ENCODE measurements at regions not wholly inside any gene's neighbourhood (a gene's known extent, or its start where the extent isn't known, plus 50 kb on each side); places are given as distances from the start of the nearest gene placed in this dataset.

DNA sequence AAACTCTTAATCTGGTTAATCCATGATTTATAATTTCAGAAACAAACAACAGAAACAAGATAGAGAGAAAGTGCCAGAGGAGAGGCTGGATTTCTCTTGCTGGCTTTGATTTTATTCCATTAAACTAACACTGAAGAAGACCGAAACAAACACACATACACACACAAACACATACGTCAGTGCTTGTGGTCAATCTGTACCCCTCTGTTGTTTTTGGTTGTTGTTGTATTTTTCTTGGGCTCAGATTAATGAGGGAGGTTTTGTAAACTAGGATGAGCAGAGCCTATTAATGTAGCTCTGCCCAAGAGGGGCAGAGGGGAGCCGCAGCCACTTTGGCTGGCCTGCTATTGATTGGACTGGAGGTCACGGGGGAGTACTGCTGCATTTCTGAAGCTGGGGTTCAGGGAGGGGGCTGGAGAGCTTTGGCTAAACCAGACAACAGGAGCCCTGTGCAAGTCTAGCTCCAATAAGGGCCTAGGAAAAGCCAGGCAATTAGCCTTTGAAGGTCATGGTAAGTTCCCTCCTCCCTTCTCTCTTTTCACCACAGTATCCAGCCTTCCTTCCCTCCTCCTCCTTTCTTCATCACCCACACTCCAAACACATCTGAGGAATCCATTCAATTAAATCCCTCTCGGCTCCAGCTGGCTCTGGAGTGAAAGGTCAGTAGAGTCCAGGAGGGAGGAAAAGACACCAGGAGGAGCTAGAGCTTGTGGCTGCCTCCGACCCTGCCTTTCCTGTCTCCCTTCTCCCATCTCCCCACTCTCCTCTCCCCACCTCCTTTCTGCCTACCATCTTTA is 344.1 kb upstream of the LMO3 start:
- H3K4me3 Mint-ChIP-seq (ENCODE audit: unreplicated experiment): no peak overlapping the region
- TF ChIP-seq, protein P1, sequence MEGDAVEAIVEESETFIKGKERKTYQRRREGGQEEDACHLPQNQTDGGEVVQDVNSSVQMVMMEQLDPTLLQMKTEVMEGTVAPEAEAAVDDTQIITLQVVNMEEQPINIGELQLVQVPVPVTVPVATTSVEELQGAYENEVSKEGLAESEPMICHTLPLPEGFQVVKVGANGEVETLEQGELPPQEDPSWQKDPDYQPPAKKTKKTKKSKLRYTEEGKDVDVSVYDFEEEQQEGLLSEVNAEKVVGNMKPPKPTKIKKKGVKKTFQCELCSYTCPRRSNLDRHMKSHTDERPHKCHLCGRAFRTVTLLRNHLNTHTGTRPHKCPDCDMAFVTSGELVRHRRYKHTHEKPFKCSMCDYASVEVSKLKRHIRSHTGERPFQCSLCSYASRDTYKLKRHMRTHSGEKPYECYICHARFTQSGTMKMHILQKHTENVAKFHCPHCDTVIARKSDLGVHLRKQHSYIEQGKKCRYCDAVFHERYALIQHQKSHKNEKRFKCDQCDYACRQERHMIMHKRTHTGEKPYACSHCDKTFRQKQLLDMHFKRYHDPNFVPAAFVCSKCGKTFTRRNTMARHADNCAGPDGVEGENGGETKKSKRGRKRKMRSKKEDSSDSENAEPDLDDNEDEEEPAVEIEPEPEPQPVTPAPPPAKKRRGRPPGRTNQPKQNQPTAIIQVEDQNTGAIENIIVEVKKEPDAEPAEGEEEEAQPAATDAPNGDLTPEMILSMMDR (IDR thresholded peaks at IDR 0.05; ENCODE audit: unreplicated experiment): no peak
- H3K27me3 Mint-ChIP-seq (ENCODE audit: unreplicated experiment): no peaks in the 10 kb centered on the region
- no peaks in the 10 kb centered on the region for H3K36me3 Mint-ChIP-seq (ENCODE audit: low read depth, unreplicated experiment)
- DNase-seq (ENCODE audit: low spot score): peak; percentile 7
- H3K9me3 Mint-ChIP-seq (ENCODE audit: unreplicated experiment): no peaks in the 10 kb centered on the region
- no peak overlapping the region for H3K27ac Mint-ChIP-seq (ENCODE audit: unreplicated experiment)
- H3K4me1 Mint-ChIP-seq (ENCODE audit: unreplicated experiment): no peaks in the 10 kb centered on the region

DNA sequence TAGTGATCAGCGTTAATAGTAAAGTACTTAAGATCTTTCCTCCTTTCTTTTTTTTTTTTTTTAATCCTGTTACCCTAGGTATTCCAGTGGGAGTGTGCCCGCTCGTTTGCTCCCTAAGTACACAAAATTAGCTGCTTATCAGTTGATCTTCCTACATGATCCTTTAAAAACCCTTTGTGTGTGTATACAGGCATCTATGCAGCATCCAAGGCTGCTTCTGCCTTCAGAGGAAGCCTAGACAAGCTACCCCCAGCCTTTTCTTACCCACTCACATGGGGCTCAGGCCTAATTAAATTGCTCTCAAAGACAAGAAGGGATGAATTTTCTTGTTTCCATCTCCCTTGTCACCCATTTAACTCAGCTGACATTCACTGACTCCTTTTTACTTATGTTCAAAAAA is 343.4 kb upstream of the LMO3 start:
- TF ChIP-seq, protein P1 (IDR thresholded peaks at IDR 0.05; ENCODE audit: unreplicated experiment): no peak
- H3K4me1 Mint-ChIP-seq (ENCODE audit: unreplicated experiment): no peaks in the 10 kb centered on the region
- no peaks in the 10 kb centered on the region for H3K36me3 Mint-ChIP-seq (ENCODE audit: low read depth, unreplicated experiment)
- DNase-seq (ENCODE audit: low spot score): no peak
- H3K9me3 Mint-ChIP-seq (ENCODE audit: unreplicated experiment): no peaks in the 10 kb centered on the region
- H3K27ac Mint-ChIP-seq (ENCODE audit: unreplicated experiment): no peak overlapping the region
- H3K27me3 Mint-ChIP-seq (ENCODE audit: unreplicated experiment): no peaks in the 10 kb centered on the region
- H3K4me3 Mint-ChIP-seq (ENCODE audit: unreplicated experiment): no peak overlapping the region

DNA sequence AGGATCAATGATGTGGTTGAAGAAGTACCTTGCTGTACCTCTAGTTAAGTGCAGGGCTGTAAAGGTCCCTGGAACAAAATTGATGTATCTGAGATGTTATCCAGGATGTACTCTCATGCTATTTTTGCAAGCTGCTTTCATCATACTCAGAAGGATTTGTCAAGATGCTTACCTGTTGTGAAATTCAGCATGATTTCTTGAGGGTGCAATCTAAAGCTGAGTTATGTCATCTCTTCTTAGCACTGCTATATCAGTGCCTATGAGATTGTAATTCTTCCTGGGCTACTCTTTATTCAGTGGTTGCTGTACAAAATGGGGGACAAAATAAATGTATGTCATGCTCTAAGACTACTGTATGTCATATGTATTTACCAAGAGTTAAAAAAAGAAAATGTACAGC is 340.7 kb upstream of the LMO3 start:
- Mint-ChIP-seq H3K27ac (ENCODE audit: unreplicated experiment) (no peak overlapping the region), H3K9me3 (ENCODE audit: unreplicated experiment) (no peaks in the 10 kb centered on the region), H3K4me1 (ENCODE audit: unreplicated experiment) (no peaks in the 10 kb centered on the region), H3K4me3 (ENCODE audit: unreplicated experiment) (no peak overlapping the region), H3K36me3 (ENCODE audit: low read depth, unreplicated experiment) (no peaks in the 10 kb centered on the region), H3K27me3 (ENCODE audit: unreplicated experiment) (no peaks in the 10 kb centered on the region)
- TF ChIP-seq, protein P1 (IDR thresholded peaks at IDR 0.05; ENCODE audit: unreplicated experiment): no peak
- no peak for DNase-seq (ENCODE audit: low spot score)

DNA sequence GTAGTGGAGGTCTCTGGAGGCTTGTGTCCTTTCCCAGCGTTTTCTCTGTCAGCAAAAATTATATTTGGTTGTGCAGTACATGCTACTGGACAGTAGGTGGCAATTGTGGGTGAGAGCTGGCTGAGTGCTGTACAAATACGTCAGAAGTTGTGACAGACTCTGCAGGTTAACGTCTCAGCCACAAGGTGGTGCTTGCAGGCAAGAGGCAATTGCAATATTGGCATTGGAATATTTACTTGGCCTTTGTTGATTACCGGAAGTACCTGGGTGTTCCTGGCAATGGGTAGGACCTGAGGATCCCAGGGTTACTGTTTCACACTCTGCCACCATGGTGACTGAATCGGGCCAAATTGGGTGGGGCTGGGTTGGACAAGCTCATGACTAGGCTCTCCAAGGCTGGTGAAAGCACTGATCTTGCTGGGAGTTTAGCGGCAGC is 333.9 kb upstream of the LMO3 start:
- Mint-ChIP-seq H3K36me3 (ENCODE audit: low read depth, unreplicated experiment) (no peaks in the 10 kb centered on the region), H3K4me3 (ENCODE audit: unreplicated experiment) (no peak overlapping the region), H3K9me3 (ENCODE audit: unreplicated experiment) (no peaks in the 10 kb centered on the region), H3K4me1 (ENCODE audit: unreplicated experiment) (no peaks in the 10 kb centered on the region), H3K27me3 (ENCODE audit: unreplicated experiment) (no peaks in the 10 kb centered on the region), H3K27ac (ENCODE audit: unreplicated experiment) (no peak overlapping the region)
- DNase-seq (ENCODE audit: low spot score): peak; percentile 64
- TF ChIP-seq, protein P1 (IDR thresholded peaks at IDR 0.05; ENCODE audit: unreplicated experiment): peak; percentile 97

DNA sequence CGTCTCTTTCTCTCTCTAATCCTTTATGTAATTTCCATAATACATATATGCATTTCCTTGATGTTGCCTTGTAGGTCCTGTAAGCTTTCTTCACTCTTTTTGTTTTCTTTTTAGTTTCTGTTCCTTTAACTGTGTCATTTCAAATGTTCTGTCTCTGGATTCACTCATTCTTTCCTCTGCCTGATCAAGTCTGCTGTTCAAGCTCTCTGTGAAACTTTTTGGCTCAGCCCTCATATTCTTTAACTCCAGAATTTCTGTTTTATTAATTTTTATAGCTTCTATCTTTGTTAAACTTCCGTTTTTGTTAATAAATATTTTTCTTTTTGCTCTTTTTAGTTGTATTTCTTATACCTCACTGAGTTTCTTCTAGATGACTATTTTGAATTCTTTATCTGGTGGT is 321.3 kb upstream of the LMO3 start:
- Mint-ChIP-seq H3K36me3 (ENCODE audit: low read depth, unreplicated experiment) (no peaks in the 10 kb centered on the region), H3K9me3 (ENCODE audit: unreplicated experiment) (no peaks in the 10 kb centered on the region), H3K4me1 (ENCODE audit: unreplicated experiment) (no peaks in the 10 kb centered on the region)

More for the DNA sequence above, 321.3 kb upstream of the LMO3 start:
- TF ChIP-seq, protein P1 (IDR thresholded peaks at IDR 0.05; ENCODE audit: unreplicated experiment): no peak
- H3K4me3 Mint-ChIP-seq (ENCODE audit: unreplicated experiment): no peak overlapping the region
- no peak overlapping the region for H3K27ac Mint-ChIP-seq (ENCODE audit: unreplicated experiment)
- H3K27me3 Mint-ChIP-seq (ENCODE audit: unreplicated experiment): no peaks in the 10 kb centered on the region
- DNase-seq (ENCODE audit: low spot score): no peak
